IMR-90 (cell line): ENCODE measurements at regions not wholly inside any gene's neighbourhood (a gene's known extent, or its start where the extent isn't known, plus 50 kb on each side); places are given as distances from the start of the nearest gene placed in this dataset.

Source experiments
- ATAC-seq: fragments of 200-7000 bp; cut with Tn5 transposase; 2 replicates; pipeline ENCODE4 v1.9.1; 2020; ENCODE audit warnings: low read depth, mild to moderate bottlenecking, moderate library complexity
- BruUV-seq: library from RNA; stranded (reverse); fragments of 400-500 nt; replicated peaks from 2 replicates; lab custom pipeline; 2021; lab: Mats Ljungman, UMichigan
- CTCF ChIA-PET: fragments of 300-600 bp; formaldehyde crosslinking; extraction: SDS; loops from one replicate; lab custom pipeline; 2021; ENCODE audit warnings: antibody characterized with exemption; lab: Yijun Ruan, JAX
- POLR2A ChIA-PET: fragments of 300-600 bp; sonication (Branson Sonifier 250); formaldehyde crosslinking; loops from one replicate; lab custom pipeline; 2022; ENCODE audit warnings: antibody characterized with exemption; ENCODE audit not compliant: unreplicated experiment; lab: Charles Lee
- DNase-seq: peaks from one replicate; pipeline ENCODE4 v3.0.0; 2013
- H2AFZ ChIP-seq: replicated peaks from 2 replicates; pipeline ENCODE3; 2013; ENCODE audit warnings: low read length, mild to moderate bottlenecking; ENCODE audit not compliant: poor library complexity
- H2AK5ac ChIP-seq: 2 replicates; pipeline ENCODE4 v1.6.1; 2013; ENCODE audit warnings: low read depth, low read length, inconsistent platforms
- H2AK9ac ChIP-seq: replicated peaks from 2 replicates; pipeline ENCODE3; 2013; ENCODE audit warnings: mild to moderate bottlenecking, low read depth, low read length, moderate library complexity; ENCODE audit not compliant: poor library complexity
- H2BK120ac ChIP-seq: 2 replicates; pipeline ENCODE4 v1.6.1; 2013; ENCODE audit warnings: low read depth, low read length, inconsistent platforms
- H2BK15ac ChIP-seq: 3 replicates; pipeline ENCODE4 v1.6.1; 2013; ENCODE audit warnings: low read depth, low read length, inconsistent platforms
- H2BK20ac ChIP-seq: 2 replicates; pipeline ENCODE4 v1.6.1; 2013; ENCODE audit warnings: low read depth, mild to moderate bottlenecking, inconsistent platforms, low read length, moderate library complexity
- H2BK5ac ChIP-seq: 2 replicates; pipeline ENCODE4 v1.6.1; 2013; ENCODE audit warnings: mild to moderate bottlenecking, low read depth, low read length, inconsistent platforms; ENCODE audit not compliant: poor library complexity, severe bottlenecking
- H3K14ac ChIP-seq: replicated peaks from 2 replicates; pipeline ENCODE4 v1.6.1; 2013; ENCODE audit warnings: low read depth, low read length, inconsistent platforms
- H3K18ac ChIP-seq: 2 replicates; pipeline ENCODE4 v1.6.1; 2013; ENCODE audit warnings: low read depth, low read length, control low read depth
- H3K23ac ChIP-seq: 2 replicates; pipeline ENCODE4 v1.6.1; 2013; ENCODE audit warnings: low read depth, low read length, inconsistent platforms
- H3K27ac ChIP-seq: 2 replicates; pipeline ENCODE4 v1.5.1; 2013; ENCODE audit warnings: mild to moderate bottlenecking, control low read depth, low read length; ENCODE audit not compliant: insufficient read depth
- H3K27me3 ChIP-seq: 2 replicates; pipeline ENCODE4 v1.6.1; 2013; ENCODE audit warnings: low read length; ENCODE audit not compliant: control insufficient read depth, insufficient read depth
- H3K36me3 ChIP-seq: 2 replicates; pipeline ENCODE4 v1.6.1; 2013; ENCODE audit warnings: low read length, mixed read lengths; ENCODE audit not compliant: control insufficient read depth, insufficient read depth
- H3K4ac ChIP-seq: 2 replicates; pipeline ENCODE4 v1.6.1; 2013; ENCODE audit warnings: low read depth, low read length, inconsistent platforms
- H3K4me1 ChIP-seq: 2 replicates; pipeline ENCODE4 v1.6.1; 2013; ENCODE audit warnings: low read length, mixed read lengths; ENCODE audit not compliant: control insufficient read depth, insufficient read depth
- H3K4me2 ChIP-seq: 2 replicates; pipeline ENCODE4 v1.6.1; 2013; ENCODE audit warnings: low read depth, mild to moderate bottlenecking, control low read depth, low read length, moderate library complexity
- H3K4me3 ChIP-seq: 2 replicates; pipeline ENCODE4 v1.5.1; 2013; ENCODE audit warnings: low read depth, mild to moderate bottlenecking, control low read depth, low read length, moderate library complexity; ENCODE audit not compliant: insufficient read depth
- H3K56ac ChIP-seq: 2 replicates; pipeline ENCODE4 v1.6.1; 2013; ENCODE audit warnings: low read length, inconsistent platforms; ENCODE audit not compliant: insufficient read depth; ENCODE audit errors: extremely low read depth
- H3K79me1 ChIP-seq, 2 experiments: 2 replicates each; pipeline ENCODE4 v1.6.1; 2013; ENCODE audit warnings: low read length in 2 of 2, inconsistent platforms in 1 of 2, low read depth in 1 of 2
- H3K9ac ChIP-seq: 2 replicates; pipeline ENCODE4 v1.6.1; 2013; ENCODE audit warnings: low read depth, low read length, control low read depth
- H3K9me1 ChIP-seq: 2 replicates; pipeline ENCODE4 v1.6.1; 2013; ENCODE audit warnings: low read length, inconsistent platforms; ENCODE audit not compliant: insufficient read depth
- H3K9me3 ChIP-seq: 2 replicates; pipeline ENCODE4 v1.6.1; 2013; ENCODE audit warnings: low read length; ENCODE audit not compliant: control insufficient read depth, insufficient read depth
- H4K20me1 ChIP-seq: 2 replicates; pipeline ENCODE4 v1.6.1; 2013; ENCODE audit warnings: low read length, inconsistent platforms; ENCODE audit not compliant: insufficient read depth
- H4K5ac ChIP-seq: 2 replicates; pipeline ENCODE4 v1.6.1; 2013; ENCODE audit warnings: mild to moderate bottlenecking, low read depth, low read length, control low read depth
- H4K8ac ChIP-seq, 2 experiments: 2 replicates each; pipeline ENCODE4 v1.6.1; 2013; ENCODE audit warnings: low read depth in 2 of 2, low read length in 2 of 2, control low read depth in 1 of 2, inconsistent platforms in 1 of 2
- H4K91ac ChIP-seq: 2 replicates; pipeline ENCODE4 v1.6.1; 2013; ENCODE audit warnings: low read depth, low read length, inconsistent platforms; ENCODE audit not compliant: insufficient read depth
- CEBPB ChIP-seq: IDR thresholded peaks from 2 replicates; pipeline ENCODE4 v1.6.1; 2012; ENCODE audit warnings: low read depth, low read length, improper control_type of control experiment
- CHD1 ChIP-seq: IDR thresholded peaks from 2 replicates; pipeline ENCODE4 v1.6.1; 2012; ENCODE audit warnings: low read depth, low read length, improper control_type of control experiment
- CTCF ChIP-seq: conservative IDR thresholded peaks from 2 replicates; pipeline ENCODE4 v1.5.1; 2012; ENCODE audit warnings: mild to moderate bottlenecking, low read depth, low read length, improper control_type of control experiment
- ELK1 ChIP-seq: fragments of 150-350 bp; IDR thresholded peaks from 2 replicates; pipeline ENCODE4 v1.6.1; 2016; ENCODE audit warnings: low read depth, mild to moderate bottlenecking, low read length, moderate library complexity, borderline replicate concordance
- FOS ChIP-seq: fragments of 150-350 bp; IDR thresholded peaks from 2 replicates; pipeline ENCODE4 v1.6.1; 2016; ENCODE audit warnings: low read depth, low read length
- MAZ ChIP-seq: IDR thresholded peaks from 2 replicates; pipeline ENCODE4 v1.6.1; 2012; ENCODE audit warnings: low read depth, mild to moderate bottlenecking, low read length, improper control_type of control experiment, moderate library complexity, borderline replicate concordance
- MXI1 ChIP-seq: IDR thresholded peaks from 2 replicates; pipeline ENCODE4 v1.6.1; 2012; ENCODE audit warnings: low read depth, mild to moderate bottlenecking, low read length, moderate library complexity, borderline replicate concordance
- POLR2A ChIP-seq: IDR thresholded peaks from 2 replicates; pipeline ENCODE4 v1.6.1; 2012; ENCODE audit warnings: mild to moderate bottlenecking, low read depth, low read length
- RAD21 ChIP-seq: IDR thresholded peaks from 2 replicates; pipeline ENCODE4 v1.6.1; 2012; ENCODE audit warnings: low read length, improper control_type of control experiment
- RCOR1 ChIP-seq: IDR thresholded peaks from 2 replicates; pipeline ENCODE4 v1.6.1; 2012; ENCODE audit warnings: mild to moderate bottlenecking, low read length, improper control_type of control experiment; ENCODE audit not compliant: insufficient replicate concordance
- USF2 ChIP-seq: fragments of 150-350 bp; IDR thresholded peaks from 2 replicates; pipeline ENCODE4 v1.6.1; 2017; ENCODE audit warnings: mild to moderate bottlenecking, antibody characterized with exemption, low read length, low read depth
- WGBS, 2 experiments: methylation state at CpG; one replicate each; pipeline versions ENCODE4 v1.1.5 to v1.1.7; 2013; ENCODE audit warnings: missing lambda C conversion rate in 2 of 2; ENCODE audit not compliant: insufficient read length in 1 of 2; ENCODE audit errors: extremely low coverage in 2 of 2; 5-methylcytosine and 5-hydroxymethylcytosine counted together
- dilution Hi-C: fragments of 300-500 bp; cut with HindIII; formaldehyde crosslinking; loops from one replicate; pipeline ENCODE4 v1.14.3; 2018; ENCODE audit warnings: low sequenced_read_pairs; ENCODE audit not compliant: unreplicated experiment
- in situ Hi-C: fragments of 300-500 bp; cut with MboI; formaldehyde crosslinking; loops from 3 replicates; pipeline ENCODE4 v1.14.3; 2019; ENCODE audit warnings: low sequenced_read_pairs, inconsistent platforms, mixed read lengths
- intact Hi-C: fragments of 100-400 bp; cut with micrococcal nuclease; formaldehyde crosslinking; loops from 2 replicates; pipeline ENCODE4 v1.10.0; 2022

GRCh38 chr18:42458226-42458625, 503.2 kb downstream of the PIK3C3 start:
- DNase-seq = no peak
- H2BK20ac ChIP-seq = no peak overlapping the region
- in situ Hi-C loops = no loop called here
- H3K14ac ChIP-seq = no peak overlapping the region
- H3K36me3 ChIP-seq = no peaks in the 10 kb centered on the region
- H3K4ac ChIP-seq = no peak overlapping the region
- H3K9ac ChIP-seq = no peak overlapping the region
- H2AK9ac ChIP-seq = no peak overlapping the region
- intact Hi-C loops = no loop called here
- no CpG with 5 or more reads among the region's 2 CpGs for WGBS, 2 experiments
- H3K27ac ChIP-seq = no peak overlapping the region
- no peaks in the 10 kb centered on the region for H4K20me1 ChIP-seq
- H3K4me2 ChIP-seq = no peak overlapping the region
- H3K4me3 ChIP-seq = no peak overlapping the region
- no peaks in the 10 kb centered on the region for H3K9me1 ChIP-seq
- no peaks in the 10 kb centered on the region for H3K27me3 ChIP-seq
- no peak overlapping the region for H3K18ac ChIP-seq
- no peak overlapping the region for H2BK15ac ChIP-seq
- dilution Hi-C loops = no loop called here
- H2AK5ac ChIP-seq = no peak overlapping the region
- H3K56ac ChIP-seq = no peak overlapping the region
- H4K5ac ChIP-seq = no peak overlapping the region
- no peak overlapping the region for H4K91ac ChIP-seq
- no peak overlapping the region for H2AFZ ChIP-seq
- ChIA-PET CTCF (no interaction called here), POLR2A (no interaction called here)
- no peaks in the 10 kb centered on the region for H3K4me1 ChIP-seq
- no peak overlapping the region for H4K8ac ChIP-seq
- ATAC-seq = no peak
- H3K9me3 ChIP-seq = 0 out of 2 replicates have a peak, but pooled peaks cover 6% of the 10 kb centered on the region
- H2BK5ac ChIP-seq = no peak overlapping the region
- BruUV-seq = no TSS peak
- H3K79me1 ChIP-seq = no peaks in the 10 kb centered on the region
- H3K23ac ChIP-seq = no peak overlapping the region
- H2BK120ac ChIP-seq = no peak overlapping the region
- TF ChIP-seq RAD21 (no peak), POLR2A (no peak), CHD1 (no peak), USF2 (no peak), MXI1 (no peak), FOS (no peak), CTCF (no peak), RCOR1 (no peak), MAZ (no peak), ELK1 (no peak), CEBPB (no peak)
